Testis (tissue), 2 donors: ENCODE measurements at regions not wholly inside any gene's neighbourhood (a gene's known extent, or its start where the extent isn't known, plus 50 kb on each side); places are given as distances from the start of the nearest gene placed in this dataset.

Experiments
- DNase-seq: peaks from one replicate; pipeline ENCODE4 v3.0.0-alpha.2; 2019
- H3K27ac ChIP-seq, 2 donors: fragments of 200-600 bp; sonication (generic); one replicate each; pipeline ENCODE4 v1.5.1; 2019
- H3K27me3 ChIP-seq: fragments of 200-600 bp; sonication (generic); one replicate; pipeline ENCODE4 v1.5.1; 2019
- H3K36me3 ChIP-seq: fragments of 200-600 bp; sonication (generic); one replicate; pipeline ENCODE4 v1.5.1; 2017; ENCODE audit warnings: low read depth; ENCODE audit errors: missing control alignments
- H3K4me1 ChIP-seq: fragments of 200-600 bp; sonication (generic); one replicate; pipeline ENCODE4 v1.5.1; 2019
- H3K4me3 ChIP-seq, 2 donors: fragments of 200-600 bp; sonication (generic); one replicate each; pipeline ENCODE4 v1.5.1; 2017 to 2019
- H3K9me3 ChIP-seq: fragments of 200-600 bp; sonication (generic); one replicate; pipeline ENCODE4 v1.5.1; 2017
- CTCF ChIP-seq, 3 experiments: fragments of 450-650 bp in 2 of 3; fragments of 200-600 bp in 1 of 3; sonication (generic) in 1 of 3; IDR thresholded peaks; one replicate each; pipeline ENCODE4 v1.5.1; 2016 to 2019; ENCODE audit warnings: antibody characterized with exemption in 3 of 3, mild to moderate bottlenecking in 2 of 3, moderate library complexity in 1 of 3
- POLR2A ChIP-seq: fragments of 450-650 bp; IDR thresholded peaks from one replicate; pipeline ENCODE4 v1.6.1; 2017; ENCODE audit warnings: antibody characterized with exemption, mild to moderate bottlenecking, moderate library complexity
- WGBS, 2 donors: methylation state at CpG; one replicate each; pipeline ENCODE4 v1.1.5; 2018; 5-methylcytosine and 5-hydroxymethylcytosine counted together
- intact Hi-C: fragments of 100-400 bp; cut with DNase I; formaldehyde crosslinking; loops from one replicate; pipeline ENCODE4 v1.15.1; 2023; ENCODE audit warnings: low total_unique reads

GRCh38 chr2:172323256-172323655 lies 104.1 kb upstream of the ITGA6 start:
- WGBS, 2 donors = 83% methylated on average over 6 of the region's 6 CpGs
- TF ChIP-seq CTCF (IDR thresholded peaks at IDR 0.05) (no peak), POLR2A (no peak)
- no peak for DNase-seq
- Histone ChIP-seq H3K9me3 (no peaks in the 10 kb centered on the region), H3K4me1 (no peaks in the 10 kb centered on the region), H3K4me3 (no peak overlapping the region), H3K27ac (no peak overlapping the region), H3K27me3 (no peaks in the 10 kb centered on the region), H3K36me3 (no peaks in the 10 kb centered on the region)
- intact Hi-C loops = no loop called here

GRCh38 chr2:172323861-172324597 lies 103.4 kb upstream of the ITGA6 start:
- TF ChIP-seq POLR2A = no peak
- no peak for TF ChIP-seq CTCF (IDR thresholded peaks at IDR 0.05)
- Histone ChIP-seq H3K9me3 (no peaks in the 10 kb centered on the region), H3K27me3 (no peaks in the 10 kb centered on the region), H3K4me1 (no peaks in the 10 kb centered on the region), H3K36me3 (no peaks in the 10 kb centered on the region), H3K4me3 (no peak overlapping the region), H3K27ac (no peak overlapping the region)
- WGBS, 2 donors = 72 to 84% methylated on average over 10 of the region's 10 CpGs
- intact Hi-C loops = no loop called here
- DNase-seq = no peak

- no peaks in the 10 kb centered on the region for H3K36me3 ChIP-seq
- no peak overlapping the region for H3K27ac ChIP-seq
- no peaks in the 10 kb centered on the region for H3K9me3 ChIP-seq
- 71 to 96% methylated on average over 1 of the region's 1 CpG for WGBS, 2 donors
- no peaks in the 10 kb centered on the region for H3K27me3 ChIP-seq
- H3K4me1 ChIP-seq = no peaks in the 10 kb centered on the region
- DNase-seq = no peak
- H3K4me3 ChIP-seq = no peak overlapping the region
- TF ChIP-seq CTCF (IDR thresholded peaks at IDR 0.05) (no peak), POLR2A (no peak)
- intact Hi-C loops = no loop called here
These were observed 101.2 kb upstream of the ITGA6 start for GRCh38 chr2:172326211-172326509.

- intact Hi-C loops = no loop called here
- DNase-seq = no peak
- H3K27ac ChIP-seq = no peak overlapping the region
- no peaks in the 10 kb centered on the region for H3K27me3 ChIP-seq
- H3K4me3 ChIP-seq = no peak overlapping the region
- no peaks in the 10 kb centered on the region for H3K36me3 ChIP-seq
- TF ChIP-seq CTCF (IDR thresholded peaks at IDR 0.05) (no peak), POLR2A (no peak)
- no peaks in the 10 kb centered on the region for H3K4me1 ChIP-seq
- WGBS, 2 donors = 70 to 75% methylated on average over 3 of the region's 3 CpGs
- H3K9me3 ChIP-seq = no peaks in the 10 kb centered on the region
These were observed 99.1 kb upstream of the ITGA6 start for GRCh38 chr2:172328103-172328841.

- no peaks in the 10 kb centered on the region for H3K36me3 ChIP-seq
- intact Hi-C loops = no loop called here
- H3K9me3 ChIP-seq = no peaks in the 10 kb centered on the region
- H3K4me1 ChIP-seq = no peaks in the 10 kb centered on the region
- no peaks in the 10 kb centered on the region for H3K27me3 ChIP-seq
- 89 to 100% methylated on average over 1 to 2 of the region's 2 CpGs for WGBS, 2 donors
- no peak for DNase-seq
- no peak overlapping the region for H3K27ac ChIP-seq
- H3K4me3 ChIP-seq = no peak overlapping the region
- no peak for TF ChIP-seq POLR2A
- no peak for TF ChIP-seq CTCF (IDR thresholded peaks at IDR 0.05)
These were observed 98.0 kb upstream of the ITGA6 start for GRCh38 chr2:172329416-172329773.
